Fibroblast of lung (primary cell): ENCODE measurements at regions not wholly inside any gene's neighbourhood (a gene's known extent, or its start where the extent isn't known, plus 50 kb on each side); places are given as distances from the start of the nearest gene placed in this dataset.

Experiments
- DNase-seq, 2 donors: peaks; one replicate each; pipeline versions ENCODE4 v3.0.0 to v3.0.0-alpha.2; 2010; ENCODE audit warnings: low read depth in 2 of 2
- H2AFZ ChIP-seq: 2 replicates; pipeline ENCODE4 v1.5.1; 2012; ENCODE audit warnings: low read length, control low read depth, inconsistent platforms
- H3K27ac ChIP-seq: 2 replicates; pipeline ENCODE4 v1.5.1; 2011; ENCODE audit warnings: low read length, control low read depth; ENCODE audit not compliant: insufficient read depth
- H3K27me3 ChIP-seq: 2 replicates; pipeline ENCODE4 v1.5.1; 2011; ENCODE audit warnings: mild to moderate bottlenecking, low read length; ENCODE audit not compliant: control insufficient read depth, insufficient read depth
- H3K36me3 ChIP-seq: 2 replicates; pipeline ENCODE4 v1.5.1; 2011; ENCODE audit warnings: low read length; ENCODE audit not compliant: control insufficient read depth, insufficient read depth
- H3K4me1 ChIP-seq: 2 replicates; pipeline ENCODE4 v1.5.1; 2011; ENCODE audit warnings: low read length; ENCODE audit not compliant: control insufficient read depth, insufficient read depth; ENCODE audit errors: extremely low read depth
- H3K4me2 ChIP-seq: 2 replicates; pipeline ENCODE4 v1.5.1; 2011; ENCODE audit warnings: low read length, control low read depth; ENCODE audit not compliant: insufficient read depth; ENCODE audit errors: extremely low read depth
- H3K4me3 ChIP-seq, 4 experiments: fragments of 200-600 bp in 1 of 4; sonication (generic) in 1 of 4; replicated peaks in 1 of 4; 2 replicates each; pipeline ENCODE4 v1.5.1; 2011 to 2016; ENCODE audit warnings: low read length in 4 of 4, low read depth in 3 of 4, mild to moderate bottlenecking in 3 of 4, control low read depth in 2 of 4, inconsistent platforms in 1 of 4, mixed read lengths in 1 of 4; ENCODE audit not compliant: insufficient read depth in 1 of 4; ENCODE audit errors: control extremely low read depth in 1 of 4
- H3K79me2 ChIP-seq: 2 replicates; pipeline ENCODE4 v1.5.1; 2012; ENCODE audit warnings: mild to moderate bottlenecking, low read length, inconsistent platforms; ENCODE audit not compliant: control insufficient read depth, insufficient read depth
- H3K9ac ChIP-seq: 2 replicates; pipeline ENCODE4 v1.5.1; 2011; ENCODE audit warnings: mild to moderate bottlenecking, low read length, control low read depth; ENCODE audit not compliant: insufficient read depth
- H3K9me3 ChIP-seq: 2 replicates; pipeline ENCODE4 v1.5.1; 2012; ENCODE audit warnings: low read depth, low read length; ENCODE audit not compliant: control insufficient read depth, insufficient read depth
- H4K20me1 ChIP-seq: 2 replicates; pipeline ENCODE4 v1.5.1; 2011; ENCODE audit warnings: low read length; ENCODE audit not compliant: control insufficient read depth, insufficient read depth; ENCODE audit errors: extremely low read depth
- EZH2 ChIP-seq: IDR thresholded peaks from 2 replicates; pipeline ENCODE4 v1.5.1; 2012; ENCODE audit warnings: low read length, control low read depth, mild to moderate bottlenecking; ENCODE audit errors: missing control alignments
- TF ChIP-seq, protein P1 (sequence below), 2 donors: IDR thresholded peaks in 1 of 2; conservative IDR thresholded peaks in 1 of 2; 1 replicate in 1 of 2; 2 replicates in 1 of 2; pipeline ENCODE4 v1.5.1; 2011 to 2012; ENCODE audit warnings: low read length in 2 of 2, control low read depth in 1 of 2, inconsistent platforms in 1 of 2, low read depth in 1 of 2, mild to moderate bottlenecking in 1 of 2

DNA sequence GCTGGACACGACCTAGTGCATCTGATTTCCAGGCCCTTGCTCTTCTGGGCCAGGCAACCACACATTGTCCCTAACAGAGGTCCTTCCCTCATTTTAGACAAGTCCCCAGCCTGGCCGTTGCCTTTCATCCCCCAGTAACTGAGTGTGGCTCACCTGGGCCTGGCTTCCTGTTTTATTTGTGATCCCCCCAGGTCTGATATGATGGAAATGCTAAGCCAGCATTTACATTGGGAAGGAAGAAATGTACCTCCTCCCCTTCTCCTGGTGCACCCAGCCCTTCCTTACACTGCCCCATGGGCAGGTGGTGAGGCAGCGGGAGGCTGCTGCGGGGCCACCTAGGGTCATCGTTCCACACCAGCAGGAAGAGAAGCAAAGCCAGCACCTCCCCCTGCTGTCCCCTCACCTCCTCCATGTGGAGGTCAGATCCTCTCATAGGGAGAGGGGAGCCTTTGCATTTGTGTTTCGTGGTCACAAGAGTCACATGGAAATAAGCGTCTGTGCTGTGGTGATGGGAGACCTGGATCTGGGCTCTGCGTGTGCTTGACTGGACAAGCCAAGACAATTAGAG, 108.8 kb downstream of the GLRX3 start:
- DNase-seq, result no peak
- Histone ChIP-seq H3K27me3 (no peaks in the 10 kb centered on the region), H3K36me3 (no peaks in the 10 kb centered on the region), H3K27ac (no peak overlapping the region), H3K4me3 (no peak overlapping the region), H4K20me1 (no peaks in the 10 kb centered on the region), H3K4me1 (no peaks in the 10 kb centered on the region), H3K9ac (no peak overlapping the region), H3K4me2 (no peak overlapping the region), H3K9me3 (no peaks in the 10 kb centered on the region), H3K79me2 (no peaks in the 10 kb centered on the region), H2AFZ (no peak overlapping the region)
- TF ChIP-seq EZH2, result no peak
- TF ChIP-seq, protein P1, sequence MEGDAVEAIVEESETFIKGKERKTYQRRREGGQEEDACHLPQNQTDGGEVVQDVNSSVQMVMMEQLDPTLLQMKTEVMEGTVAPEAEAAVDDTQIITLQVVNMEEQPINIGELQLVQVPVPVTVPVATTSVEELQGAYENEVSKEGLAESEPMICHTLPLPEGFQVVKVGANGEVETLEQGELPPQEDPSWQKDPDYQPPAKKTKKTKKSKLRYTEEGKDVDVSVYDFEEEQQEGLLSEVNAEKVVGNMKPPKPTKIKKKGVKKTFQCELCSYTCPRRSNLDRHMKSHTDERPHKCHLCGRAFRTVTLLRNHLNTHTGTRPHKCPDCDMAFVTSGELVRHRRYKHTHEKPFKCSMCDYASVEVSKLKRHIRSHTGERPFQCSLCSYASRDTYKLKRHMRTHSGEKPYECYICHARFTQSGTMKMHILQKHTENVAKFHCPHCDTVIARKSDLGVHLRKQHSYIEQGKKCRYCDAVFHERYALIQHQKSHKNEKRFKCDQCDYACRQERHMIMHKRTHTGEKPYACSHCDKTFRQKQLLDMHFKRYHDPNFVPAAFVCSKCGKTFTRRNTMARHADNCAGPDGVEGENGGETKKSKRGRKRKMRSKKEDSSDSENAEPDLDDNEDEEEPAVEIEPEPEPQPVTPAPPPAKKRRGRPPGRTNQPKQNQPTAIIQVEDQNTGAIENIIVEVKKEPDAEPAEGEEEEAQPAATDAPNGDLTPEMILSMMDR (conservative IDR thresholded peaks at IDR 0.05 in 1 of 2, IDR thresholded peaks at IDR 0.05 in 1 of 2; ENCODE audit: low read depth in 1 of 2, low read length in 2 of 2), result no peak

DNA sequence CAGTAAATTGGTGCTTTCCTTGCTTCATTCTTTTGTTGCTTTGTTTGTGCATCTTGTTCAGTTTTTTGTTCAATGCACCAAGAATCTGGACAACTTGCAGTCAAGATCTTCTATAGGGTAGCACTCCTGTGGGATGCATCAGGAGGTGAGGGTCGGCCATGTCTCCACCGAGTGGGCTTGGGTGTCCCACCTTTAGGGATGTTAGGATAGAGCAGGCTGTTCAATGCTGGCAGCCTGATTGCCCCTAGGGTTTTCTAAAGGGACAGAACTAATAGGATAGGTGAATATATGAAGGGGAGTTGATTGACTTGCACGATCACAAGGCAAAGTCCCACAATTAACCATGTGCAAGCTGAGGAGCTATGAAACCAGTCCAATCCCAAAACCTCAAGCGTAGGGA, 109.9 kb downstream of the GLRX3 start:
- no peaks in the 10 kb centered on the region for H3K79me2 ChIP-seq
- no peaks in the 10 kb centered on the region for H3K27me3 ChIP-seq
- no peak overlapping the region for H2AFZ ChIP-seq
- no peaks in the 10 kb centered on the region for H3K9me3 ChIP-seq
- no peak for TF ChIP-seq EZH2
- TF ChIP-seq, protein P1 (conservative IDR thresholded peaks at IDR 0.05 in 1 of 2, IDR thresholded peaks at IDR 0.05 in 1 of 2; ENCODE audit: low read depth in 1 of 2, low read length in 2 of 2), result no peak
- no peak overlapping the region for H3K4me3 ChIP-seq
- no peaks in the 10 kb centered on the region for H4K20me1 ChIP-seq
- H3K36me3 ChIP-seq, result no peaks in the 10 kb centered on the region
- H3K4me1 ChIP-seq, result no peaks in the 10 kb centered on the region
- no peak overlapping the region for H3K9ac ChIP-seq
- DNase-seq, result no peak
- no peak overlapping the region for H3K4me2 ChIP-seq
- no peak overlapping the region for H3K27ac ChIP-seq

- Histone ChIP-seq H3K36me3 (no peaks in the 10 kb centered on the region), H3K4me3 (no peak overlapping the region), H3K9me3 (no peaks in the 10 kb centered on the region), H3K27me3 (no peaks in the 10 kb centered on the region), H3K4me1 (no peaks in the 10 kb centered on the region), H2AFZ (no peak overlapping the region), H4K20me1 (no peaks in the 10 kb centered on the region), H3K9ac (no peak overlapping the region), H3K4me2 (no peak overlapping the region), H3K79me2 (no peaks in the 10 kb centered on the region), H3K27ac (no peak overlapping the region)
- no peak for TF ChIP-seq EZH2
- TF ChIP-seq, protein P1 (conservative IDR thresholded peaks at IDR 0.05 in 1 of 2, IDR thresholded peaks at IDR 0.05 in 1 of 2; ENCODE audit: low read depth in 1 of 2, low read length in 2 of 2), result no peak
- no peak for DNase-seq
These were observed 113.9 kb downstream of the GLRX3 start for GRCh38 chr10:130250127-130250526.
